Skin epidermis (tissue), 12 donors: ENCODE measurements at regions not wholly inside any gene's neighbourhood (a gene's known extent, or its start where the extent isn't known, plus 50 kb on each side); places are given as distances from the start of the nearest gene placed in this dataset.
A peak's percentile ranks its signal among the peaks of the same experiment; 100 is the strongest.

ENCODE experiments used
- H3K27ac ChIP-seq, 21 experiments: fragments of 200-600 bp; sonication (generic) in 11 of 21; one replicate each; pipeline ENCODE4 v1.5.0; 2020; ENCODE audit warnings: mild to moderate bottlenecking in 3 of 21, inconsistent platforms in 2 of 21, moderate library complexity in 2 of 21
- H3K4me3 ChIP-seq, 7 experiments: fragments of 200-600 bp; sonication (generic) in 2 of 7; one replicate each; pipeline ENCODE4 v1.5.0; 2020; ENCODE audit warnings: inconsistent platforms in 2 of 7, mild to moderate bottlenecking in 2 of 7, moderate library complexity in 1 of 7

DNA sequence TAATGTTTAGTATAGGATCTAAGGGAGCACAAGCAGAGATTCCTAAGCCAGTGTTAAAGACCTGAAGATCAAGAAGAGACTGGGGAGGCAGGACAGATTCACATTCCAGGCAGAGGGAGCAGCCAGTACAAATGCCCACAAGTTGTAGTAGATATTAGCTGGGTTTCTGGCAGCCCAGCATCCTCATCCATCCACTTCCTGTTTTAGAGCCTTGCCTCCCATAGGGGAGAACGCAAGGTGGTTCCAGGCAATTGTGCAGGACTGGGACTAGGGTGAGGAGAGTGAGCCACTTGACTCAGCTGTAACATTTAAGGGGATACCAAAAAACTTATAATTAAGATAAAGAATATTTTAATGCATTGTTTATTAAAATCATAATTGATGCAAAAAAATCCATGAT is 71.3 kb upstream of the PSMA6 start:
- H3K4me3 ChIP-seq: no peak overlapping the region
- no peak overlapping the region for H3K27ac ChIP-seq

- H3K4me3 ChIP-seq: no peak overlapping the region
- no peak overlapping the region for H3K27ac ChIP-seq
Measured at GRCh38 chr14:35221462-35221861, 70.7 kb upstream of the PSMA6 start.

DNA sequence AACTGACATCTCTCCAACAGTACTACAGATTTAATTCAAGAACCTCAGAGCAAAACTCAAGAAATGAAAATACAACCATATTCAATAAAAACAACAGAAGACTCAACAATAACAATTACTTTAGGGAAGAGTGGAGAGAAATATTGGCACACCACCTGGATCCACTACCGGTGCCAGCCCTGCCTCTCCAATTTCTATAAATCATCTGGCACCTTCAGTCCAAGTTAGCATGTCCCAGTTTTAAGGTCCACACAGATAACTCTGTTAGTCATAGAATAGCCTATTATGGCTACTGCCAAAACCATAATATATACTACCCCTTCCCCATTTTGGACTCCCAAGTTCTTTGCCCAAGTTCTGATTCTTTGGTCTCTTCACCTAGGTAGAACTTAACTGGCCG is 69.9 kb upstream of the PSMA6 start:
- Histone ChIP-seq H3K27ac (no peak overlapping the region), H3K4me3 (no peak overlapping the region)

- Histone ChIP-seq H3K4me3 (no peak overlapping the region), H3K27ac (no peak overlapping the region)
Measured at GRCh38 chr14:35222872-35223466, 69.2 kb upstream of the PSMA6 start.

DNA sequence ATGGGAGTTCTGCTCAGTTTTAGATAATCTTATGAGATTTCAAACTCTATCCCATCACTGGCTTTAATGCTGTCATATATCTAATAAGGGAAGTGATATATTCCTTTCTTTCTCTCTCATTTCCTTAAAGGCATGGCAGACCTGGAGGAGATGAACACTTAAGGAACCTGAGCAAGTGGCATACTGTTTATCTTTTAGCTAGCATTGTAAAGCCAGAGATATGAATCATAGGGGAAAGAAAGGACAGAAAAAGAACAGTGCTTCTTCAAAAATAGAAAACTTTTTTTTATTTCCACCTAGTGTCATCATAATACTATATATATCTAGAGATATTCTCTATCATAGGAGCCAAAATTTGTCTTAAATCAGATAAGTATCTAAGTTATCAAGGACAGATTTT is 68.3 kb upstream of the PSMA6 start:
- H3K4me3 ChIP-seq: no peak overlapping the region
- no peak overlapping the region for H3K27ac ChIP-seq

- H3K4me3 ChIP-seq: no peak overlapping the region
- H3K27ac ChIP-seq: no peak overlapping the region
Measured at GRCh38 chr14:35224615-35225014, 67.6 kb upstream of the PSMA6 start.

DNA sequence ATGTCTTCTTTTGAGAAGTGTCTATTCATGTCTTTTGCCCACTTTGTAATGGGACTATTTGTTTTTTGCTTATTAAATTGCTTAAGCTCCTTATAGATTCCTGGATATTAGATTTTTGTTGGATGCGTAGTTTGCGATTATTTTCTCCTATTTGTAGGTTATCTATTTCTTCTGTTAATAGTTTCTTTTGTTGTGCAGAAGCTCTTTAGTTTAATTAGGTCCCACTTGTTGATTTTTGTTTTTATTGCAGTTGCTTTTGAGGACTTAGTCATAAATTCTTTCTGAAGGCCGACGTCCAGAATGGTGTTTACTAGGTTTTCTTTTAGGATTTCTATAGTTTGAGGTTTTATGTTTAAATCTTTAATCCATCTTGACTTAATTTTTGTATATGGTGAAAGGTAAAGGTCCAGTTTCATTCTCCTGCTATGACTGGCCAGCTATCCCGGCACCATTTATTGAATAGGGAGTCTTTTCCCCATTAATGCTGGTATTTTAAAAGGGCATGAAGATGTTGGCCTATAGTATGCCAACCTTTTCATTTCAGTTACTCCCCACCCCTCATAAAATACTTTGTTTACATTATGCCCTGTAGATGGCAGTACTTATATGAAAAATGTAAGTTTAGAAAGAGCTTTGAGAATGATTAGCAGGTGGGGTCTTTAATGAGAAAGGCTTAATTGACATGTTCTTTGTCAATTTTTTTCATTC is 62.9 kb upstream of the PSMA6 start:
- H3K4me3 ChIP-seq: no peak overlapping the region
- H3K27ac ChIP-seq: no peak overlapping the region

- Histone ChIP-seq H3K4me3 (no peak overlapping the region), H3K27ac (no peak overlapping the region)
Measured at GRCh38 chr14:35229792-35230089, 62.4 kb upstream of the PSMA6 start.

GRCh38 chr14:35231207-35231760 is 60.9 kb upstream of the PSMA6 start:
- Histone ChIP-seq H3K27ac (no peak overlapping the region), H3K4me3 (no peak overlapping the region)

DNA sequence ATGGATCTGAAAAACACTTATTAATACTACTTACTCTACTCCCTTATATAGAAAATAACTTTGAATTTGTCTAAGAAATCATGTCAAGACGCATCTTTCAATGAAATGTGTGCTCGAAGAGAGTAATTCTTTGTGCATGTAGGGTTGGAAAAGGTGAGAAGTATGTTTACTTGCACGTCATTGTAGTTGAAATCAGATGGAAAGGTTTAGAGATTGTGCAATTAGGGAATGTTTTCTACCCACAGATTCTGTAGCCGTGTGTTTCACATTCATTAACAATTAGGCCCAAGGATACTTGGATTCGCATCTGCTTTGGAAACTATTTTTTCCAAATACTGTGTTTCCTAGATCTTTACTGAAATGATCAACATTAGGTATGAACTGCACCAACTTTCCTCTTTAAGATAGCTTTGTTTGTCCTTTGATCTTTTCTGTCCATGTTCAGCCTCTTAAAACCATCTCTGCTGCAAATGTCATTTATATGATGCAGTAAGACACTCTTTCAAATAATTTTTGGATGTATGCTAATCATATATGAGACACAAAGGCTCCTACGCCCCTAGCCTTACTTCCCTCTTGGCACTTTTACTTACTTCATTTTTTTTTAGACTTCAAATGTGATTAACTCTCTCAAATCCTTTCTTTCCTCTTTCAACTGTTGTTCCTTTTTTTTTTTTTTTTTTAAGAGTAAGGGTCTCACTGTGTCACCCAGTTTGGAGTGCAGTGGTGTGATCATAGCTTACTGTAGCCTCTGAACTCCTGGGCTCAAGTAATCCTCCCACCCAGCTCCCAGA is 58.0 kb upstream of the PSMA6 start:
- Histone ChIP-seq H3K4me3 (no peak overlapping the region), H3K27ac (peak overlapping the region in 8 of 21 experiments; percentile 13 to 63 (median 19))

- Histone ChIP-seq H3K27ac (no peak overlapping the region), H3K4me3 (no peak overlapping the region)
Measured at GRCh38 chr14:35235840-35236239, 56.3 kb upstream of the PSMA6 start.

- H3K4me3 ChIP-seq: no peak overlapping the region
- H3K27ac ChIP-seq: no peak overlapping the region
Measured at GRCh38 chr14:35236806-35237205, 55.4 kb upstream of the PSMA6 start.

GRCh38 chr14:35240231-35240630 is 52.0 kb upstream of the PSMA6 start:
- H3K27ac ChIP-seq: no peak overlapping the region
- H3K4me3 ChIP-seq: no peak overlapping the region
